ENCODE measurements at regions not wholly inside any gene's neighbourhood (a gene's known extent, or its start where the extent isn't known, plus 50 kb on each side); places are given as distances from the start of the nearest gene placed in this dataset.
"Not testable (repeated sequence)": the region's sequence is repeated elsewhere in the genome, so short reads cannot be mapped to it uniquely, and the experiment has no call there.

DNA sequence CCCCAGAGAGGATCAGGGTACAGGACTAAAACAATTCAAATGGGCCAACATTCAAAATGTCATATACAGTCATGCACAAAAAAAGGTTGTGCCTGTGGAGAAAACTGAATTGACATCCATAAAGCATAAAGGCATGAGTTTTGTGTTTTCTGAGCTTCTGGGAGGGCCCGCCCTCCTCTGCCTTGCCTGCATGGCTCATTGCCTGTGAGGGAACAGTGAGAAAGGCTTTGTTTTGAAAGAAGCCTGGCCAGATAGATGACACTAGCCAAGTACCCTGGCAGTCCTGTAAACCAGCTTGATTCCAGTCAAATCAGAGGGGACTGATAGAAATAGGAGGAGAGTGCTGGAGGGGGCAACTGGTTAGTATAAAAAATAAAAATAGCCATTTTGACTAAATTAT is 194.3 kb downstream of the KIT start:
- DNase-seq, result no peak

- DNase-seq, result no peak
Observed at GRCh38 chr4:54844911-54845310, 187.2 kb downstream of the KIT start.

- no peak for DNase-seq
Observed at GRCh38 chr4:54843946-54844345, 186.2 kb downstream of the KIT start.

DNA sequence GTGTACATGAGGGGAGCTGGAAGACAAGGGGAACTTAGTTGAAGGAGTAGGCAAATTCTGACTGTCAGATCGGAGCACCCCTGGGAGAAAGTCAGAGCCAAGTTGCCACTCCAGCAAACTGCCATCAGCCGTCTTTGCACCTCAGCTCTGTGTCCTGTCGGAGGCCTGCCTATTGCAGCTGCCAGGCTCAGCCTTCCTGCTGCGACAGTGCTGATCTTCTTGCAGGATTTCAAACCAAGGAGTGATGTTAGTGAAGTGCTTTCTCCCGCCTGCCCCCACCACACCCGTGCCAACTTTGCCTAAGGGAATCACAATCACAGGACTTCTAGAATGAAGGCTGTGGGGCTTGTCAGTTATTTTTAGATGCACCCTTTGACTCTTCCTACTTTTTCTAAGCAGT is 185.3 kb downstream of the KIT start:
- no peak for DNase-seq

GRCh38 chr4:54842656-54843055 is 184.9 kb downstream of the KIT start:
- no peak for DNase-seq

- DNase-seq, result no peak
Observed at GRCh38 chr4:54842226-54842625, 184.5 kb downstream of the KIT start.

DNA sequence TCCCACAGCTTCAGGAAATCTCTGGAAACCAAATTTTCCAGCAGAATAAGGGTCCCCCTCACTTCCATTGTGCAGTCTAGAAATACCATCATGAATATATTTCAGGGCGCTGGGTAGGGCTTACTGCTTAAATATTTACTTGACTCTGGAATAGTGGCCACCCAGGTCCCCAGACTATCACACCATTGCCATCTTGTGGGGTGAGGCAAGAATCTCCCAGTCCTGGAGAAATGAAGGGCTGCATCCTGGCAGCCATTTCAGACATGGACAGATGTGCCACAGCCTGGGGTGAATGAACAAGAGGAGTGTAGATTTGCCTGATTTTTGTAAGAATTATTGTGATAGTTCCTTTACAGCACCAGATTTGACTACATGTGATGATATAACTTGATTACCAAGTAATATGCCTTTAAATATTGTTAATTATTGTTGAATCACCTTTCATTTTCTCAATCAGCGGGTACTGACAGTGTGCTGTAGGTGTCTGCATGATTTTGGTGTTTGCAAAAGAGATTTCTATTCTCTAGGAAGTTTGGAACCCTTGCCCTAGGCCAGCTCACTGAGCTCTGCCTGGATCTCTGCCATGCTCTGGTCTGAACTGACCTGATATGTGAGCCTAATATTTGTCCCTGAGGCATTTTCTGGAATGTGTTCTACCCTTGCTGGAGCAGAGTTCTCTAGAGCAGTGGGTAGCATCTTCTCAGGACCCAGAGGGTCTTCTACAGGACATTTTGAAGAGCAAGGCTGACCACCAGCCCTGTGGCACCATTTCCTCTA is 183.4 kb downstream of the KIT start:
- DNase-seq, result no peak

GRCh38 chr4:54840430-54840829 is 182.7 kb downstream of the KIT start:
- no peak for DNase-seq

DNA sequence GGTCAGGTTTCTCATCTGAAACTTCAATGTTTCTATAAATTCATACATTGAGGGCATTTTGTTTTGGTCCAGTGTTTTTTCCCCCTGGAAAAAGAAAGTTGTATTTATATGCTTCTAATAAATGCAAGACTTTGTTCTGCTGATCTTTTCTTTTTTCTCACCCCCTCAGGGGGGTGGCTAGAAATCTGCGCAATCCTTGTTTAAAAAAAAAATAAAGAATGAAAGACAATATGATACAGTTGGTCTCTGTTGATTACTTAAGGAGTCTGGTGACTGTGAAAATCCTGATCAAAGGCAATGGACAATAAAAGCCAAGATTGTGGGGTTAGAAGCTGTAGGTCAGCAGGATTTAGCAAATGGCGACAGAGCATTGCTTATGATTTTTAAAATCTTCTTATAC is 180.5 kb downstream of the KIT start:
- no peak for DNase-seq

DNA sequence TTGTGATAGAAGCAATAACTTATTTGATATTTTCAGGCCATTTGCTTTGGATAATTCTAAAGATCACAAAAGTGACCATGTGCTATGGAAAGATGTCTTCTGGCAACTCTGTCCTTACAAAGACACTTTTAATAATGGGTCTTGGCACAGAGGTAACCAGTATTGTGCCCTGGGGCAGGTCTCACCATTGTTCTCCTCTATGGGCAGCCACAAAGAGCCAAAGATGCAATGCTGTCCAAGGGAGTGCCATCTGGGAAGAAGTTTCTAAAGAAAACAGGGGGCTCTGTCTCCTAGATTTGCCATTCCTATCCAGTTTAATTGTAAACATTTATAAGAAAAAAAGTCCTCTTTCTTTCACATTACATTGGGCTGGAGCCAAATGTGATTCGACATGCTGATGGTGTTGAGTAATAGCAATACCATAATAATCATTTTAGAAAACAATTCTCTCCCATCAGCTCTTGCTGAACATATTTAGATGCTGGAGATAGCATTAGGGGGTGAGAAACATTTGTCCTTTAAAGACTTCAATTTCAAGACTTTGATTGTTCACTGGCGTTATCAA is 179.9 kb downstream of the KIT start:
- DNase-seq, result no peak

- not testable (repeated sequence) for DNase-seq
Observed at GRCh38 chr4:54828361-54828760, 170.6 kb downstream of the KIT start.

DNA sequence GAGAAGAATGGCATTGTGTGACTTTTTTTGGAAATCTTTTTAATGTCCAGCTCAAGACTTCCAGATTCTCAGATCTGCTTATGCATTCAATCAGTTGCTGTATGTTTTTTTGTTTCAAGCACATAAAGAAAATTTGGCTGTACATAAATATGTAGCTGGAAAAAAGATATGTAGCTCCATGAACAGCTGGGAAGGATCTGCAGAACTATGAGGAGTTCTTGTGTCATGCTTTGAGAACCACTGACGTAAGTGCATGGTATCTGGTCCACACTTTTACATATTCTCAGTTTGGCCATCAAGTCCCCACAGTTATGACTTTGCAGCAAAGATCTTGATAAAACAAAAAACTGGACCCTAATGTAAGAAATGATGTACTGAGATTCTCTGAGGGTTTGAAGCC is 165.9 kb downstream of the KIT start:
- DNase-seq, result no peak

- DNase-seq, result no peak
Observed at GRCh38 chr4:54819034-54819433, 161.3 kb downstream of the KIT start.

GRCh38 chr4:54818481-54818880 is 160.7 kb downstream of the KIT start:
- no peak for DNase-seq

GRCh38 chr4:54813674-54814073 is 155.9 kb downstream of the KIT start:
- DNase-seq, result no peak

GRCh38 chr4:54806351-54806750 is 148.6 kb downstream of the KIT start:
- DNase-seq, result no peak

DNA sequence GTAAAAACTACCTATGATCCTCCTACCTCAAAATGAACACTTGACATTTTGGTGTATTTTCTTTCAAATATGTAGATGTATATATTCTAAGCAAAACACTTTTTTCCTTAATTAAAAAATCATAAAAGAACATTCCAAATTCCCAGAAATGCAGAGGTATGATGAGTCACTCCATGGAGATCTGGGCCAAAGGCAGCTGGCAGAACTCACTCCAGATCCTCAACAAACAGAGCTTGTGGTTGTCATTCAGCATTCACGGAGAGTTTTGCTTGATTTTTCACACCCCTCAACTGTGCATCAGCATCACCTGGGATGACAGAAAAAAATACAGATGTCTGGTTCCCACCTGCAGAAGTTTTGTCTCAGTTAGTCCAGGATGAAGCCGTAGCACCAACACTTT is 144.6 kb downstream of the KIT start:
- no peak for DNase-seq

- DNase-seq, result no peak
Observed at GRCh38 chr4:54800831-54801530, 143.2 kb downstream of the KIT start.

- no peak for DNase-seq
Observed at GRCh38 chr4:54794579-54794978, 136.8 kb downstream of the KIT start.

GRCh38 chr4:54793856-54794422 is 136.2 kb downstream of the KIT start:
- no peak for DNase-seq

All from muscle of arm (tissue), 1 donor.